Fibroblast of skin of abdomen (primary cell): ENCODE measurements at regions not wholly inside any gene's neighbourhood (a gene's known extent, or its start where the extent isn't known, plus 50 kb on each side); places are given as distances from the start of the nearest gene placed in this dataset.
A peak's percentile ranks its signal among the peaks of the same experiment; 100 is the strongest.

Experiments used
- DNase-seq: peaks from one replicate; pipeline ENCODE4 v3.0.0-alpha.2; 2013

DNA sequence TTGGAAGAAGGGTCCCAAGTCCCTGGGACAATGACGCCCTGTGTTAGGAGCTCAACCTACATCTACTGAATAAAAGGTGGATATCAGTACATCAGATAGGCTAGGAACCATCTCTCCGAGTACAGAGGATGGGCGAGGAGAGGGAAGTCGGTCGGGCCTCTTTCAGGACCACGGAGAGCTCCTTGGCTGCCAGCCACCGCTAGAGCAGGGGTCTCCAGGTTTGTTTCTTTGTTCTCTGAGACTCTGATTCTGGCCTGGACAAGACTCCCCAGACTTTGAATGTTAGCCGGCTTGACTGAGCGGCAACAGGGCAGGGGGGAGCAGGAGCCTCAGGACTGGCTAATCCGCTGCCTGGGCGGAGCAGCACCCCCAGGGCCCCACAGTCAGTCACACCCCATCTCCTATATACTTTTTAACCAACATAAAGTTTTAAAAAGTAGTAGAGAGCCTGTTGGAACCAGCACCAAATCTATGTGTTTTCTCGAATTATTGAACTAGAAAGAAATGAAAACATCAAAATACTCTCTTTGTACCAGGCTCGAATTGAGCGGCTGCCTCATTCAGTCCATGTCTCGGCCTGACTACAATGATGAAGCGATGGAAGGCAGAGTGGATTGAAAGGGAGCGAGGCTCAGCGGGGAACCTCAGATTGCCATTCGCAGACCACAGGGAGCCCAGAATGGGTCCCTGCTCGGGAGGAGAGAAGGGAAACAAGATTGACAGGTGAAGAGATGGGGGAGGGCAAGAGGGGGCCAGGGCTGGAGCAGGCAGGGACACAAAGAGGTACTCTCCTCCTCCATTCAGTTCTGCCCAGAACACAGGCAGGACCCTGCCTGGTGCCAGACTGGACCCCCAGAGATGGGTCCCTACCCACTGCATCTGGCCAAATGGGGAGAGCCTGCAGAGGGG, 131.6 kb downstream of the TPRA1 start:
- DNase-seq: peak; percentile 16

DNA sequence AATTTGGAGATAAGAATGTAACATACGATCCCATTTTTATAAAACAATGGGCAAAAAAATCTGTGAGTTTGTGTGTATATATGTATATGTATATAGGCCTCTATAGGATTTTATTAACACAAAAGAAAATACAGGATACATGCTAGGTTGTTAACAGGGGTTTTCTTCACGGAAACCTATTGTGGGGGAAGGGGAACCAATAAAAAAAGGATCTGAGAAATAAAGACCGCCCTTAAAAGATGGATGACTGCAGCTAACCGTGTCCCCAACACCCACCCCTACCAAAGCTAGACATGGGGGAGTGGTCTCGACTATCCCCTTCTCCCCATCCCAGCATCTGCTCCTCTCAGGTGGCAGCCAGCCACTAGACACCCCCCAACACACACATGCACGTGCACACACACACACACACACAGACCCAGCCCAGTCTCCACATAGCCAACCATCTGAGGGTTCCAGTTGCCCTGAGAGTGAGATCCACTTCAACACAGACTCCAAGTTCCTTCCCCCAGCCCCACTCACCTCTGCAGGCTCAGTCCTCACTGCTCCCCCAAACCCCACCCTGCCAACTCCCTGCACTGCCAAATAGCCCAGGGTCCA, 132.9 kb downstream of the TPRA1 start:
- DNase-seq: no peak

DNA sequence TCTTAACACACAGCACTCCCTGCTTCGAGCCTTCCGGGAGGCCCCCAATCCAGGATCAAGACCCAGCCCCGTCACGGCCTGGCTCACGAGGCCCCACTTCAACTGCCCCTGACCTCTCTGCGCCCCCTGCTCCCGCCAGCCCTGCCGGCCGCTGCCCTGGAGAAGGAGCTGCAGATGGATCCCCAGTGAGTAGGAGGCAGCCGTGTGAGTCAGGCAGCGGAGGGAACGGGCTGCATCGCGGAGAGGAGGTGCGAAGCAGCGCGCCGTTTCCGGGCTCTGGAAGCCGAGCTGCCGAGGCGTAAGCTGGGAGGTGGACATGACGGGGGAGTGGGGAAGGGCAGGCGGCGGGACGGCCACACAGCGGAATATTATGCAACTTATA, 133.4 kb downstream of the TPRA1 start:
- peak; percentile 63 for DNase-seq

DNA sequence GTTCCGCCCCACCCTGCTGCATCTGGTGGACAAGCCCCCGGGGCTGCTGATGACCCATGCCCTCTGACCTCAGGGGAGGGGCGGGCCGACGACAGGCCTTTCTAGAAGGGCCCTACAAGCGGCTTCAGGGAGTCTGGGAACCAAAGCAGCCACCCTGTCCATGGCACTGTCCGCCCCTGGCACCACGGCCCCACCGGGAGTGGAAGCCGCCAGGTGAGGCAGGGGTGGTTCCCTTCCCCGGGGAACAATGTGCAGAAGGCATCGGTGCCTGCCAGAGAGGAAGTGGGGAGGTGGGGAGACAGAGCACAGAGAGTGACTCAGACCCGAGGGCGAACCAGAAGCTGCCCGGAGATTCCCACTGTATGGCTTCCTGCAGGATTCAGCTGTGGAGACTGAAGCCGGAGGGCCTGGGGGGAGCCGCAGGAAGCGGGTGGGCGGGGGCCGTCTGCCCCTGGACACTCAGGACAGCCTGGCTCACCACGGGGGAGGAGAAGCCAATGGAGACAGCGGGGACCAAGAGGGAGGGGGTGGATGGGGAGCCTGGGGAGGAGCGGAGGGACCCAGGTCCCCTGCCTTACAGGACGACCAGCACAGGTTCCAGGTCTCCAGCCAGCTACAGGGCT, 134.0 kb downstream of the TPRA1 start:
- DNase-seq: peak; percentile 64

DNA sequence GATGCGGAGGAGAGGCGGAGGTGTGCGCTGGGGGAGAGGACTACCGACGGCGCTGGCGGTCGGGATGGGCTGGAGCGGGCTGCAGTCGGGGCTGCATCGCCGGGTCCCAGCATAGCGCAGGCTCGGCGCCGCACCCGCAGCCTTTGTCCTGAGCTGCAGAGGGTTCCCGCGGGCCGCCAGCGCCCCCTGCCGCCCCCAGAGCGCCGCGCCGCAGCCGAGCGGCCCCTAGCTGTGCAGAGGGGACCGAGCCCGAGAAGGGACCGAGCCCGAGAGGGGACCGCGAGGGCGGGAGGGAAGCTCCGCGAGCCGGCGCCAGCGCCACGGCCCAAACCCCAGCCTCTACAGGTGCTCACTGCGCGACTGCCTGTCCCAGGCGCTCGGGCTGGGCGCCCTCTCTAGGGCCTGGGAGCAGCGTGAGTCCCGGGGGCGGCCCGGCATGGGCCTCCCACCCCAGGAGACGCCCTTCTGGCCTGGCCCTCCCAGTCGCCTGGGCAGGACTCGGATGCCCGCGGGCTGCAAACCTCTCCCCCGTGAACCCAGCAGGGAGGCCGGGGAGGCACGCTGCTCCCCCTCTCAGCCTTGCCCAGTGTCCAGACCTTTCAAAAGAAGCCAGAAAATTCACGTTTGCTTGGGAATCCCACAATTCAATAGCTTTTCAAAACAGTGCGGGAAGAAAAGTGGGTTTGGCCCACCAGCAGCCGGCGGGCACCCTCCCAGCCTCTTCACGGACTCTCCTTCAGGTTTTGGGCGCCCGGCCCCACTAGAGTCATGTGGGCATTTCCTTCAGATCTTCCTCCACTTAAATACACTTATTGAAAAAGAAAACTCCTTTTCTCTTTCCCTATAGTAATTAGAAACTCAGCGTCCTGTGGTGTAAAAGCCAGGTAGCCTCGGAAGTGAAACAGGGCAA, 134.7 kb downstream of the TPRA1 start:
- peak; percentile 57 for DNase-seq

DNA sequence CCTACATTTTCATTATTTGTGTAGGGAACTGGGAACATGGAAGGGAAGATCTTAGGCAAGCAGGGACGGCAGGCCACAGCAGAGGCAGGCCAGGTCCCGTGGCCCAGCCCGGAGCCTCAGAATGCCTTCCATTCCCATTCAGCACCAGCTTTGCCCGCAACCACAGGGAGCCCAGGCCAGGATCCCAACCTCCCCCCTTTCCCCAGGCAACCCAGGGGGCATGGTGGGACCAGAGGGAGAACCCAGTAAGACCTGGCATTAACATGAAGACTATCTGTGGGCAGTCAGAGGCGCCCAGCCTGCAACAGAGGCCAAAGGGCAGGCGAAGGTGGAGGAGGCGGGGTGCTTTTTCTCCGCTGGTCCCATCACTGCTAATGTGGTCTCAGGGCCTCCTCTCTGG, 135.6 kb downstream of the TPRA1 start:
- no peak for DNase-seq

DNA sequence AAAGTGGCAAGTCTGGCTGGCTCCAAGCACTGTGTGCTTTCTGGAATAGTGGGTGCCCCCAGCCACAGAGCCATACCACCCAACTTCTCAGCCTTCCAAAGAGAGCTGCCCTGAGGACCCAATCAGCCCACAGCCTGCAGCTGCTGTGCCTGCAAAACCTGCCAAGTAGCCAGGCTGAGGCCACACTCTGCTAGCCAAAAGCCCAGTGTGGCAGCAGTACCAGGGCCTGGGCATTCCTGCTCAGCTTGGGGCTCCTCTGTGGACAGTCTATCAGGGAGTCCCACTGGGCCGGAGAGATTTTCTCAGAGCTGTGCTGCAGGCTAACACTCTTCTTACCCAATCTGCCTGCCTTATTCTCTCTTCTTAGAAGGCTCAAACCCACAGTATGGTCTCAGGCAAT, 136.5 kb downstream of the TPRA1 start:
- DNase-seq: no peak

DNA sequence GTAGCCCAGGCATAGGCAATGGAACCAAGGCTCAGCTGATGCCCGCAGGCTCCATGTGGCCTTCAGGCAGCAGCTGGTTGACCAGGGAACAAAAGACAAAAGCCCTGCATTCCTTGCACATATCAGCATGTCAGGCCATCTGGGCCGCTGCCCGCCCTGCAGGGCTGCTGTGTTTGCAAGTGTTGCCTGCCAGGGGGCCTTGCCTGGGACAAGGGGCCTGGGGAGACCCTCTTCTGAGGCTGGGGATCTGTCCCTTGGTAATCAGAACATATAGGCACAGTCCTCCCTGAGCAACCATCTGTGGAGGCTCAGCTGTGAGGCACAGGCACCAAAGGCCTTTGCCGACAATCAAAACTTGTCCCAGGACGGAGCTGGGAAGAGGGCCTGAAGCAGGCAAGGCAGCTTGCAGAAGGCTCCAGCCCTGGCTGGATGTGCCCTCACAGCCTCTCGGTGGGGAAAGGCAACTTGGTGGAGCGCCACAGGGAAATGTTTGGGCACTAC, 138.2 kb downstream of the TPRA1 start:
- DNase-seq: no peak

DNA sequence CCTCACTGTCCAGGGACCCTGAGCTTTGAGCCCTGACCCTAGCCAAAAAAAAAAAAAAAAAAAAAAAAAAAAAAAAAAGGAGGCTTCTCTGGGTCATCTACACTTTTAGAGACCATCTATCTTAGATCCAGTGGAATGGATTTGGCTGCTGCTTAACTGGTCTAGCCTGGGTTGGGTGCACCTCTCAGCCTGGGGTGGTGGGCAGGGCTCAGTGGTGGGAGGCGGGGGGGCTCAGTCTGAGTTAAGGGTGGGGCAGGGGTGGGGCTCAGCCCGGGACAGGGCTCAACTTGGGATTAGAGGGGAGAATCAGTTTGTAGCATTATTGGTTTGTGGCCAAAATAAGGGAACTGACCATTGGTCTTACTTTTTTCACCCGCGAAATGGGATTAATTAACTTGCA, 139.2 kb downstream of the TPRA1 start:
- DNase-seq: no peak

DNA sequence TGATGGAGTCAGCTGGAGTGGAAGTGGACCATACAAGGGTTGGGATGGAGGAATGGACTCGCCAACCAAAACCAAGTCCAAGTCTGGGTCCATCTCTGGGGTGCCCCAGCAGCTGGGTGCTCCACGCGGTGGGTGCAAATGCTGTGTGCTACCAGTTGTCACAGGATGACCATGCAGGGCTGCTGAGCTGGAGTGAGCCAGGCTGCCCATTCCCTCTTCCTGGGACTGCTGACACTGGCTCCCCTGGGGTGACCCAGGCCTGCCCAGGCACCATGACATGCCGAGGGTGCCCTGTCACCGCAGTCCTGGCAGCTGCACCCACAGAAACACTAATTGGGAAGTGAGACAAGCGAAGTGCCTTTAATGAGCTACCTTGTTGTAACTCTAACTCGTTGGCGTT, 140.2 kb downstream of the TPRA1 start:
- DNase-seq: no peak

DNA sequence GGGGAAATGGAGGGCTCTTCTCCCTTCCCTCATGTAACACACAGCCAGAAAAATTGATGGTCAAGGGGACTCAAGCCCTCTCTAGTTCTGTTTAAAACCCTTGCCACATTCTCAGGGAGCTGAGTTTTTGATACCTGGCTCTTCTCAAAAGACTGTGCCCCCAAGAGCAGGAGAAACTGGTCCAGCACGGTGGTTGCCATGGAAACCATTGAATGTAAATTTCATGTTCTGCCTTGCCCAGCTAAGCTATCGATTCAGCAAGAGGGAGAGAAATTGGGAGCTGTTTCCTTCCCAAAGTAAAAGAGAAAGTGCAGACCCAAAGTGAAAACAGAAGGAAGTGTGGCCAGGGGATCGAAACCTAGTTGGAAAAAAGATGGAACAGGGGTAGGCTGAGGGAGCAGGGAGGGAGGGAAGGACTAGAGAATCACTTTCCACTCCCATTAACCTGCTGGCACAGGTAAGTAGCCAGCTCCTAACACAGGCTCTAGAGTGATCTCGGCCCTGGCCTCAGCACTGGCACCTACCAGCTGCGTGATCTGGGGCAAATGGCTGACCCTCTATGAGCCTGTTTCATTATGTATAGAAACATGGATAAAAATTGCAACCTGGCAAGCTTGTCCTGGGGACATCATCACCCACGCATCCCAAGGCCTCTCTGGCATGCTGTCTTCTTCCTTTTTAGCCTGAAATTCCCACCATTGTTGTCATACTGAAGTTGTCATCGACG, 140.9 kb downstream of the TPRA1 start:
- no peak for DNase-seq

DNA sequence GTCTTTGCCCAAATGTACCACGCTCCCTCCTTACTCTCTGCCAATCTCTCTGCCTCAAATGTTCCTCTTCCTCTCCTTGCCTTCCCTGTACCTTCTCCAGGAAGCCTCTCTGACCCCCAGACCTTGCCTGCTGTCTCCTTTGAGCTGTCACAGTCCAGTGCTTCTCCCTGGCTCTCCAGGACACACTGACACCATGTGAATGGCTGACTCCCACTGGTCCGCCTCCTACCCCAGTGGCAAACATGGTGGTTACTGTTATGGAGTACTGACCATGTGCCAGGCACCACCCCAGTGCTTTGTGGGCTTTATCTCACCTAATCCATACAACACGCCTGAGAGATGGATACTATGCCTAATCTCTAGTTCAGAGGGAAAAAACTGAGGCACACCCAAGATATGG, 141.9 kb downstream of the TPRA1 start:
- no peak for DNase-seq

DNA sequence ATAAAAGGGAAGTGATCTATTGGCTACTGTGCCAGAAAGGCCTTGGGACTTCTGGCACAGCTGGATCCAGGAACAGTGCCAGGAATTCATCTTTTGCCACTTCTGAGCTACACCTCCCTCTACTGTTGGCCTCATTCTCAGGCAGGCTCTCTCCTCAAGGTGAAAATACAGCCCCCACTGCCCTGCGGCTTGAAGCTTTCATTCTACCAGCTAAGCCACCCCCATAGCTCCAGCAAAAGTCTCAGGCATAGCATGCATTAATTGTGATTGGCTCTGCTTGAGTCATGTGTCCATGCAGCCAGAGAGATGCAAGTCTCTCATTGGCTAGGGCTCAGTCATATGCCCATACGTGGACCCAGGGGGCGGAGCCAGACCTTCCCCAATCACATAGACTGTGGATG, 142.4 kb downstream of the TPRA1 start:
- no peak for DNase-seq

DNA sequence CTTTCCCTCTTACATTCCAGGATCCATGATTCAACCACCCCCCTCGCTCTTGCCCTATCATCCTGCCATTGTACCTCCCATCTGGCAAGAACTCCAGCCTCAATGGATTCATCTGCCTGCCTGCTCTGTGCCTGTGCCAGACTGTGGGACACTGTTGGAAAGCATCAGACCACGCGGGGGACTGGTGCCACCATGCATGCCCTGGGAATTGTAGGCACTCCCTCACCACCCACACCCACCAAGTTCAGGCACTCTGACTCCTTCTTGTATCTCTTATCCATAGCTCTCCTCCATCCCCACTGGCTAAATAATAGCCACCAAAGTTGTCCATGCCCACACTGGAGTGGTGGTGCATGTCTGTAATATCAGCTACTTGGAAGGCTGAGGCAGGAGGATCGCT, 143.8 kb downstream of the TPRA1 start:
- DNase-seq: no peak

DNA sequence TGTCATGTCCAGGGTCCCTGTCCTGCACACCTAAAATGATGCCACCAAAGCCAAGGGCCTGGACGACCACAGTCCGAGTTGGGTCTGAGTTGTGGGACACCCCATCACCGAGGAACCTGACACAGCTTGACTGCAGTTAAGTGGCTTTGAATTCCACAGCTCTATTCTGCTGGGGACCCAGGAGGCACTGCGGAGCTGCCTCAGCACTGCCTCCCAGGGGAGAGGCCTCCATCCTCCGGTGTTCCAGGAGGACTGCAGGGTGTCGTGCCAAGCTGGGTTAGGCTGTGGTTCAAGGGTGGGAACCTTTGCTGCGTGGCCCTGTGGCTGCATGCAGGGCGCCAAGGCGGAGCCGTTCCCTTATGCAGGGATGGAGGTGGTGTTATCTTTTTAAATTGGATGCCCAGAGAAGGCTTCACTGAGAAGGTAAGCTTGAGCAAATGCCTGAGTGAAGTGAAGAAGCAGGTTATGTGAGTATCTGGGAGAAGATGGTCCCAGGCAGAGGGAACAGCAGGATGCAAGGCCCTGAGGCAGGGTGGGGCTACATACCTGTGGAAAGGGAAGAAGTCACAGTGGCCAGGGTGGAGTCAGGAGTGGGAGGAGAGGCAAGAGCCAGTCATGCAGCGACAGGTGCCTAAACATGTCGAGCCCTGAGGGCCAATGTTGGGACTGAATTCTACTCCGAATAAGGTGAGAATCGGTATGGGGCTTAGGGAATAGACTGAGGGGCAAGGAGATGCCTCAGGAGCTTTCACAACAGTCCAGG, 144.8 kb downstream of the TPRA1 start:
- no peak for DNase-seq

DNA sequence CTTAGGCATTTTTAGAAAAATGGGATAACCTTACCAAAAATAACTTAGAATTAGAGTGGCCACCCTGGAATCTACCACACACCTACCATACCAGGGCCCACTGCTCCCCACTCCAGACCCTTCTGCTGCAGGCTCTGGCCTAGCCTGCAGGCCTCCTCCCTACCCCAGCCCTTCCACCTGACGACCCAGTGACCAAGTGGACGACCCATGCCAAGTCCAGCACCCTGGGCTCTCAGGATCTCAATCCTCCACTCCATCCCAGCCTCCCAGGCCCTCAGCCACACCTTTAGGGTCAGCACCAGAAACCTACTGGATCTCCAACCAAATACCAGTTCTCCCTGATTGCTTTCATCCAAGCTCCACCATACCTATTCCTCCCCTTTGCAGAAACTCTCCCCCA, 145.8 kb downstream of the TPRA1 start:
- no peak for DNase-seq

DNA sequence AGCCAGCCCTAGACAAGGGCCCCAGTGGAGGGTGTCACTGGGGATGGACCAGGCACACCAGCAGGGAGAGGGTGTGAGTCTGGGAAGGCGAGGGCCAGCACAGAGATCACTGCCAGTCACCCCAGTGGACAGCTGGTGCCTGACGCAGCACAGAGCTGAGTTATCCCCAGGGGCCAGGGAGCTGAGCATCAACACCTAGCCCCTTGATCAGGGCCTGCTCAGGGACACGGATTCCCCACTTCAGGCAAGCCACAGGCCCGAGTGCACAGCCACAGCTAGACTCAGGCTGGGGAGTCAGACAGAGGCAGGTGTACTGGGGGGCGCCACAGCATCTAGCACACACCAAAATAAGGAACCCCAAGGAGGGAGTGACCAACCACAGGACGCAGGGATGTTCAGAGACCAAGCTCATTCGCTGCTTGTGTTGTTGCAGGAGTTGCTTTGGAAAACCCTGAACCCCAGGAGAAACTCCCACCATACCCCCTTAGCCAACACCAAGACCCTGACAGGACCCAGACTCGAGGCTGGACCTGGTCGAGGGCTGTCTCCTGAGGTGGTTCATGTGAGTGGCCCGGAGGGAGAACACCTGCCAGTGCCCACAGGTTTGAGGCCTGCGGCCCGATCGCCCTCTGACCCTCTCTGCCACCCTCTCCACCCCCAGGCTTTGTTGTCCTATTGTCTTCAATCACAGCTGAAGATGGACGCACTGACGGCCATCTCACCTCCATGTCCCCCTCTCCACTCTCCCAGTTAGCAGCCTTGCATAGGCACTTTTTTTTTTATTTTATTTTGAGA, 146.8 kb downstream of the TPRA1 start:
- DNase-seq: no peak

DNA sequence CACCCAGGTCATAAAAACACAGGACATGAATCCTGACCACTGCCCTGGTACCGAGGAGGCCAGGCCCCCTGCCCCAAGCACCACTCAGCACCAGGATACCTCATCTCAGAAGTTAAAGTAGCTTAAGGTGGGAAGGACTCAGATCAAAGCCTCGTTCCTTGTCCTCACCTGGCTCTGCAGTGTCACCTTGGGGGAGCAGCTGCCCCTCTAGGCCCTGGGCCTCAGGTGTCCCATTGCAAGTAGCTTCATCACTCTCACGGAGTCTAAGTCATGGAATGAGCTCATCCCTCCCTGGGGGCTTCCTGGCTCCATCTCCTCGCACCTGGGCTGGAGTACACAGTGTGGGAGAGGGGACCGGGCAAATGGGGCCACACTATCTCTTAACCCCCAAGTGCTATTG, 148.0 kb downstream of the TPRA1 start:
- no peak for DNase-seq

DNA sequence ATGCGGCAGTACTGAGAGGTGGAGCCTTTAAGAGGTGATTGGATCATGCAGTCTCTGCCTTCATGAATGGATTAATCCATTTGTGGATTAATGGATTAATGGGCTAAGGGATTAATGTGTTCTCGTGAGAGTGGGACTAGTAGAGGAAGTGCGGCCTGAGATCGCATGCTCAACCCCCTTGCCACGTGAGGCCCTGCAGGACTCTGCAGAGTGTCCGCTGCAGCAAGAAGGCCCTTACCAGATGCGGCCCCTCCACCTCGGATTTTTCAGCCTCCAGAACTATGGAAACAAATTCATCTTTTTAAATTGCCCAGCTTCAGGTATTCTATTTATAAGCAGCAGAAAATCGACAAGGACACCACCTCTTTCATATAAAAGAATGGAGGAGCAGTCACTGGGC, 148.8 kb downstream of the TPRA1 start:
- DNase-seq: no peak

DNA sequence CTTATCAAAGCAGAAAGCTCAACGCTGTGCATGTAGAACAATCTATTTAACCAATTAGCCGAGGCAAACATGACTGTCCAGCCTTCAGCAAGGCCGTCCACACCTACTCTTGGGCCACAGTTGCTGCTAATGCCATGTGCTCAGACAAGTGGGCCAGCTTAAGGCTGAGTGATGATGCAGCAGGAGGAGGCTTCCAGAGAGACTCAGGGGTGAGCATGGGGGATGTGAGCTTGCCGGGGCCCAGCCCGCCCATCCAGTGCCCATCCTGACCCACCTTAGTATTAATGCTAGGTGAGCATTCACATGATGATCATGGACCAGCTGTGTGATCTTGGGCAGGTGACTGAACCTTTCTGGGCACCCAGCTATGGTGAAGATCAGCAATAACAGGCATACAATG, 150.1 kb downstream of the TPRA1 start:
- no peak for DNase-seq
